HEK293T (cell line): ENCODE measurements at regions not wholly inside any gene's neighbourhood (a gene's known extent, or its start where the extent isn't known, plus 50 kb on each side); places are given as distances from the start of the nearest gene placed in this dataset.

Source experiments
- ARNT ChIP-seq: fragments of 450-650 bp; IDR thresholded peaks from 2 replicates; pipeline ENCODE4 v1.6.1; 2017; ENCODE audit warnings: mild to moderate bottlenecking
- BHLHE40 ChIP-seq: fragments of 450-650 bp; IDR thresholded peaks from 2 replicates; pipeline ENCODE4 v1.6.1; 2016; ENCODE audit warnings: mild to moderate bottlenecking, moderate library complexity, borderline replicate concordance
- ELF4 ChIP-seq: fragments of 450-650 bp; IDR thresholded peaks from 2 replicates; pipeline ENCODE4 v1.6.1; 2017; ENCODE audit warnings: antibody characterized with exemption
- FOXA1 ChIP-seq: fragments of 450-650 bp; IDR thresholded peaks from 2 replicates; pipeline ENCODE4 v1.6.1; 2016; ENCODE audit warnings: mild to moderate bottlenecking
- FOXK2 ChIP-seq: fragments of 450-650 bp; IDR thresholded peaks from 2 replicates; pipeline ENCODE4 v1.6.1; 2016; ENCODE audit warnings: mild to moderate bottlenecking
- FOXM1 ChIP-seq: fragments of 450-650 bp; IDR thresholded peaks from 2 replicates; pipeline ENCODE4 v1.6.1; 2017; ENCODE audit warnings: mild to moderate bottlenecking, borderline replicate concordance
- L3MBTL2 ChIP-seq: fragments of 450-650 bp; conservative IDR thresholded peaks from 2 replicates; pipeline ENCODE4 v1.6.1; 2016; ENCODE audit warnings: mild to moderate bottlenecking
- NFRKB ChIP-seq: fragments of 450-650 bp; IDR thresholded peaks from 2 replicates; pipeline ENCODE4 v1.6.1; 2016; ENCODE audit warnings: mild to moderate bottlenecking, moderate library complexity
- SP1 ChIP-seq: fragments of 450-650 bp; IDR thresholded peaks from 2 replicates; pipeline ENCODE4 v1.6.1; 2017
- SUZ12 ChIP-seq: fragments of 450-650 bp; IDR thresholded peaks from 2 replicates; pipeline ENCODE4 v1.6.1; 2016; ENCODE audit warnings: mild to moderate bottlenecking
- TARDBP ChIP-seq: fragments of 450-650 bp; IDR thresholded peaks from 2 replicates; pipeline ENCODE4 v1.6.1; 2016
- TF ChIP-seq, protein P1 (sequence below): fragments of 450-650 bp; IDR thresholded peaks from 2 replicates; pipeline ENCODE4 v1.6.1; 2016

GRCh38 chr20:17100506-17100905 is 126.3 kb upstream of the PCSK2 start:
- TF ChIP-seq BHLHE40 (no peak), ARNT (no peak), SUZ12 (no peak), NFRKB (no peak), FOXK2 (no peak), L3MBTL2 (no peak), TARDBP (no peak), FOXM1 (no peak), SP1 (no peak), FOXA1 (no peak), ELF4 (no peak)
- TF ChIP-seq, protein P1, sequence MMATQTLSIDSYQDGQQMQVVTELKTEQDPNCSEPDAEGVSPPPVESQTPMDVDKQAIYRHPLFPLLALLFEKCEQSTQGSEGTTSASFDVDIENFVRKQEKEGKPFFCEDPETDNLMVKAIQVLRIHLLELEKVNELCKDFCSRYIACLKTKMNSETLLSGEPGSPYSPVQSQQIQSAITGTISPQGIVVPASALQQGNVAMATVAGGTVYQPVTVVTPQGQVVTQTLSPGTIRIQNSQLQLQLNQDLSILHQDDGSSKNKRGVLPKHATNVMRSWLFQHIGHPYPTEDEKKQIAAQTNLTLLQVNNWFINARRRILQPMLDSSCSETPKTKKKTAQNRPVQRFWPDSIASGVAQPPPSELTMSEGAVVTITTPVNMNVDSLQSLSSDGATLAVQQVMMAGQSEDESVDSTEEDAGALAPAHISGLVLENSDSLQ = no peak
